ENCODE measurements at regions not wholly inside any gene's neighbourhood (a gene's known extent, or its start where the extent isn't known, plus 50 kb on each side); places are given as distances from the start of the nearest gene placed in this dataset.
A peak's percentile ranks its signal among the peaks of the same experiment; 100 is the strongest.

DNA sequence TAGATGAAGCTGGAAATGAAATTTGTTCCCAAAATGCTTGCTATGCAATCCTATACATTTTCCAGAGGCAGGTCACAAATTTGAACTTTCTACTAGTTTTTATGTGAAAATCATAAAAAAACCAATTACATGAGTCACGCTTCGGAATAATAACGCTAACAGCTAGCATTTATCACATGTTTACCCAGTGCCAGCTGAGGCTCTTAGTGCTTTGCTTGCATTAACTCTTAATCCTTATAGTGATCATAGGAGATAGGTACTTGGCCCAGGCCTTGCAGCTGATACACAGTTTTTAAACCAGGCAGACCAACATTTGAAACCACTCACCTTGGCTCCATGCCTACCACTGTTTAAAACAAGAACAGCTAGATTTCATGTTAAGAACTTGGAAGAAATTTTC, 131.8 kb upstream of the RAG2 start:
- ATAC-seq, result no peak

DNA sequence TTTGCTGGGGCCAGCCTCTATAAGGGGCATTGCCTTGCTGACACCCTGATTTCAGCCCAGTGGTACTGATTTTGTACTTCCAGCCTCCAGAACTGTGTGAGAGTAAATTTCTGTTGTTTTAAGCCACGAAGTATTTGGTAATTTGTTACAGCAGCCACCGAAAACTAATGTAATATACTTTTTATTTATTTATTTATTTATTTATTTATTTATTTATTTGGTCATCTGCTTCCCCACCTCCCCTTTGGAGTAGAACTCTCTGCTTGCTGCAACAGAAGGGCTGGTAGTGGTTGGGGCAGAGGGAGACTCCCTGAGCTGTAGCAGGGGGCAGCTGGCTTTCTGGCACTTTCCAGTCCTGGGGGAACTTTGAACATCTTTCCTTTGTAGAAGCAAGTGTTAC, 128.4 kb upstream of the RAG2 start:
- DNase-seq (ENCODE audit: low spot score) (no peak), ATAC-seq (no peak)

More for the DNA sequence above, 131.8 kb upstream of the RAG2 start:
- DNase-seq (ENCODE audit: low spot score), result no peak

DNA sequence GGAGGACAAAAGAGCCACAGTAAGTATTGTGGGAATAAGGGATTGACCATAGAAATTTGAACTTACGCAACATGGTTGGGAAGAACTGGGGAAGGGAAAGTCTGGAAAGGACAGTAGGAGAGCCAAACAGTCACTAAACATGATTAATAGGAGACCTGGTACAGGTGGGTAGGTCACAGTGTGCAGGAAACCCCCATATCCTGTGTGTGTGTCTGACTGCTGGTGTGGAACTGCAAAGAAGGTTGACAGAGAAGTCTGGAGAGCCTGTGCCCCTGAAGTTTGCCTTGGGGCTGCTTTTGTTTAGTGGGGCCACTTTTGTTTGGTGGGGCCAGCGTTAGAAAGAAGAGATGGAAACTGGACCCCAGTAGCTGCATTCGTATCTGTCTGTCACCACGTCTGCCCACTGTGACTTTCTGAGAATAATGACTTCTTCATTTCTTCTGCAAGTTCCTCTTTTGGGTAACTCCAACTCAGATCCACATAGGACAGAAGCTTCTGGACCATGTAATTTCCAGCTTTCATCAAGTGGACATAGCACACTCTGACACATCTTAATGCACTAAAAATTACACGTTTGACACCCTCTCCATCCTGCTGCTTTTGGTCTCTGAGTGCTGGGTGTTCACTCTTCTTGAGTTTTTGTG, 126.8 kb upstream of the RAG2 start:
- no peak for ATAC-seq
- no peak for DNase-seq (ENCODE audit: low spot score)

DNA sequence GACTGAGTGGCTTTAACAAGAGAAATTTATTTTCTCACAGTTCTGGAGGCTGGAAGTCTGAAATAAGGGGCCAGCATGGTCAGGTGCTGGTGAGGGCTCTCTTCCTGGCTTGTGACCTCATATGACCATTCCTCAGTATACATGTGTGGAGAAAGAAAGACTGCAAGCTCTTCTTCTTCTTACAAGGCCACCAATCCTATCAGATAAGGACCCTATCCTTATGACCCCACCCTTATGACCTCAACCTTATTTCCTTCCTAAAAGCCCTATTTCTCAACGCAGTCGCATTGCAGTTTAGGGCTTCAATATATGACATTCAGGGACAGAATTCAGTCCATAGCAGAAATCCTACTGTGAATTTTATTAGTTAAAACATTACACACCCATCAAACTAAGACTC, 124.4 kb upstream of the RAG2 start:
- DNase-seq (ENCODE audit: low spot score) (no peak), ATAC-seq (no peak)

DNA sequence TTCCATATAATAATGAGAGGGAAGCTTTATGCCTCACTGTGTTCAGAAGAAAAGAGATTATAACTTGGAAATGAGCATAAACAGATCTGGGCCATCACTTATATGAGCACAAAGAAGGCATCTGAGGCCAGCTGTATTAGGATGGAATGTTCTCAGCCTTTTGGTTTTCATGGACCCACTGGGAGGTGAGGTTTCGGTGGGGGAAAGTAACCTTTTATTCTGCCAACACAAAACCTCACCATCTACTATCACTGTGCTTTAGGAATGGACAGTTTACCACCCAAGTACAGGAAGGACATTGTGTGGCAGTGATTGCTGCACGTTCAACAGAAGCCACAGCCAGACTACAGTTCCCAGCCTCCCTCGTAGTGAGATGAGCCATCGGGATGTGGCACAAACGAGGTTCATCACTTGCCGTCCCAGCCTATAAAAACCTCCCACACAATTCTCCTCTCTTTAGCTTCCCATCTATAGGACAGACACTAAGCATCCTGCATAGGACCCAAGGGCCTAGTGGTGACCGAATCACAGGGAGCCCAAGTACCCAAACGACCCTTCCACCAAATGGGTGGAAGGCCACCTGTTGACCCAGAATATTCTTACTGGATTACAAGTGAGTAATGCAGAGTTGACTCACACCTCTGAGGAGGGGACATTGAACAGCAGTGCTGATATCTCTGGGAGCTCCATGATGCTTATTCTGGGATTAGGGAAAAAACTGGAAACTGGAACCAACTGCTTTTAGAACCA, 121.5 kb upstream of the RAG2 start:
- DNase-seq (ENCODE audit: low spot score) (no peak), ATAC-seq (no peak)

GRCh38 chr11:36718451-36718850, 120.4 kb upstream of the RAG2 start:
- DNase-seq (ENCODE audit: low spot score), result no peak
- ATAC-seq, result no peak

DNA sequence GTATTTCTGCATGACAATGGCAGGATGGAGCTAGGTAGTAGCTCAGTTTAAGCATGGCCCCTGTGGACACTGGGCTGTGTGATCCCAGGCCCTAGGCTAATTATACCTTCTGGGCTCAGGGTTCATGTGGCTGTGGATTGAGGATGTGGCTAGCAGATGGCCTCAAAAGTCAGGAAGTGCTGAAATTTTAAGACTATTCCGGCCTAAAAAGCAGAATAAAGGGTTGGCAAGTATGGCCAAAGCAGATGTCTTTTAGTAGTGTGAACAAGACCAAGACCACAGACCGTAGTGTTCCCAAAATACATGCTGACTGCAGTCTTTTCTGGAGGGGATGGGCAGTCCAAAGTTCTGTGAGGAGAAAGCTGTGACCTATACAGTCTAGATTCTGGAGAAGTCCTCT, 115.7 kb upstream of the RAG2 start:
- DNase-seq (ENCODE audit: low spot score), result no peak
- no peak for ATAC-seq

DNA sequence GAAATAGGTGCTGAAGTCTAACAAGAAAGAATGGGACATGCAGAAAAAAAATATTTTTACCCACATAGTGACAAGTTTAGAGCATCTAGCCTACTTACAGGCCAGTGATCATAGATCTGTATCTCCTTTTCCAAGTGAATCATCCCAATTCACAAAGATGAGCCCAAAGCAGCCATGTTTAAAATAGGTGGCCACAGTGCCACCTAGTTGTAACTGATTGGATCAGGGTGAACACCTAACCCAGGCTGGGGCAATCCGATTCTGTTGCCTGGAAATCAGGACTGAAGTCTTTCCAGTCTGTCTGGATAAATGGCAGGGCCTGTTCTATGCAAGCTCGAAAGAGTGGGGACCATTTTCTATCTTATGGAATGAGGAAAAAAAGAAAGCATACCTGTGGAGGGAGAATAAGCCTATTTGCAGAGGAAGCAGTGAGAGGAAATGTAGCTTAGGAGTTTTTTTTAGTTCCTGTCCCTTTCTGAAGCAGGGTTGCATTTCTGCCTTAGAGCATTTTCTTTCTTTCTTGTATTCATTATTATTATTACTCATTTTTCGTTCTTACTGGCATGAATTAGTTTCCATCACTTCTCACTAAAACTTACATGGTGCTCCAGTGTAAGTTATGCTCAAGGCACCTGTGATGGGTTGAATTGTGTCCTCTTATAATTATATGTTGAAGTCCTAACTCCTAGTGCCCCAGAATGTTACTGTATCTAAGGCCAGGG, 113.2 kb upstream of the RAG2 start:
- DNase-seq (ENCODE audit: low spot score) (no peak), ATAC-seq (peak; percentile 67)
